ENCODE measurements at regions not wholly inside any gene's neighbourhood (a gene's known extent, or its start where the extent isn't known, plus 50 kb on each side); places are given as distances from the start of the nearest gene placed in this dataset.
"Not testable (repeated sequence)": the region's sequence is repeated elsewhere in the genome, so short reads cannot be mapped to it uniquely, and the experiment has no call there.

GRCh38 chr13:23044906-23045305 is 135.9 kb upstream of the SGCG start:
- no peak for DNase-seq

- DNase-seq, result no peak
Measured at GRCh38 chr13:23050126-23050525, 130.7 kb upstream of the SGCG start.

GRCh38 chr13:23053711-23054110 is 127.1 kb upstream of the SGCG start:
- DNase-seq, result not testable (repeated sequence)

- DNase-seq, result no peak
Measured at GRCh38 chr13:23059173-23059572, 121.6 kb upstream of the SGCG start.

GRCh38 chr13:23060959-23061358 is 119.8 kb upstream of the SGCG start:
- no peak for DNase-seq

- DNase-seq, result no peak
Measured at GRCh38 chr13:23067129-23067528, 113.7 kb upstream of the SGCG start.

- no peak for DNase-seq
Measured at GRCh38 chr13:23069566-23069965, 111.2 kb upstream of the SGCG start.

GRCh38 chr13:23074075-23074828 is 106.5 kb upstream of the SGCG start:
- no peak for DNase-seq

- no peak for DNase-seq
Measured at GRCh38 chr13:23081220-23081619, 99.6 kb upstream of the SGCG start.

GRCh38 chr13:23081901-23082300 is 98.9 kb upstream of the SGCG start:
- DNase-seq, result no peak

GRCh38 chr13:23086968-23087623 is 93.7 kb upstream of the SGCG start:
- DNase-seq, result no peak

GRCh38 chr13:23087880-23088279 is 92.9 kb upstream of the SGCG start:
- DNase-seq, result peak; percentile 69

GRCh38 chr13:23098161-23098907 is 82.4 kb upstream of the SGCG start:
- DNase-seq, result no peak

GRCh38 chr13:23105051-23105450 is 75.7 kb upstream of the SGCG start:
- no peak for DNase-seq

- no peak for DNase-seq
Measured at GRCh38 chr13:23107665-23108064, 73.1 kb upstream of the SGCG start.

- DNase-seq, result no peak
Measured at GRCh38 chr13:23119131-23119530, 61.6 kb upstream of the SGCG start.

GRCh38 chr13:23127540-23127939 is 53.2 kb upstream of the SGCG start:
- DNase-seq, result not testable (repeated sequence)

GRCh38 chr13:23129331-23129730 is 51.4 kb upstream of the SGCG start:
- DNase-seq, result no peak
